Ovary (tissue), 7 donors: ENCODE measurements at regions not wholly inside any gene's neighbourhood (a gene's known extent, or its start where the extent isn't known, plus 50 kb on each side); places are given as distances from the start of the nearest gene placed in this dataset. TPM values are rescaled to one million over a fixed set of nuclear protein-coding genes. Genes with fewer than 3 reads are reported as not detected.
"Not testable (repeated sequence)": the region's sequence is repeated elsewhere in the genome, so short reads cannot be mapped to it uniquely, and the experiment has no call there.

Experiments
- DNase-seq, 5 donors: peaks; one replicate each; pipeline ENCODE4 v3.0.0-alpha.2; 2019 to 2020
- H3K27ac ChIP-seq, 2 donors: fragments of 200-600 bp; one replicate each; pipeline versions ENCODE4 v1.5.1 to v1.8.0; 2019 to 2022
- H3K27me3 ChIP-seq: fragments of 200-600 bp; one replicate; pipeline ENCODE4 v1.8.0; 2022
- H3K36me3 ChIP-seq: fragments of 200-600 bp; sonication (generic); one replicate; pipeline ENCODE4 v1.5.1; 2019
- H3K4me1 ChIP-seq: one replicate; pipeline ENCODE4 v1.8.1; 2013; ENCODE audit warnings: mild to moderate bottlenecking, moderate library complexity; ENCODE audit not compliant: insufficient read depth
- H3K4me3 ChIP-seq: fragments of 200-600 bp; sonication (generic); one replicate; pipeline ENCODE4 v1.5.1; 2017
- H3K9me3 ChIP-seq, 2 donors: fragments of 200-600 bp in 1 of 2; sonication (generic) in 1 of 2; one replicate each; pipeline versions ENCODE4 v1.5.1 to v1.8.1; 2013 to 2019; ENCODE audit warnings: mild to moderate bottlenecking in 1 of 2, moderate library complexity in 1 of 2
- CTCF ChIP-seq, 3 donors: fragments of 450-650 bp in 2 of 3; fragments of 200-600 bp in 1 of 3; IDR thresholded peaks; one replicate each; pipeline versions ENCODE4 v1.5.1 to v1.8.0; 2016 to 2022; ENCODE audit warnings: antibody characterized with exemption in 3 of 3, mild to moderate bottlenecking in 1 of 3
- EP300 ChIP-seq: sonication (generic); formaldehyde crosslinking; IDR thresholded peaks from one replicate; pipeline ENCODE4 v1.6.1; 2017; ENCODE audit warnings: antibody characterized with exemption
- POLR2A ChIP-seq: fragments of 450-650 bp; IDR thresholded peaks from one replicate; pipeline ENCODE4 v1.6.1; 2017; ENCODE audit warnings: antibody characterized with exemption, mild to moderate bottlenecking, moderate library complexity
- WGBS, 3 donors: extraction: QIAGEN DNeasy Blood & Tissue Kit in 1 of 3; methylation state at CpG; one replicate each; pipeline versions ENCODE4 v1.1.5 to v1.1.7; 2013 to 2017; 5-methylcytosine and 5-hydroxymethylcytosine counted together
- intact Hi-C, 4 donors: fragments of 100-400 bp; cut with DNase I; formaldehyde crosslinking; loops; one replicate each; pipeline versions ENCODE4 v1.11.0 to v1.15.1; 2022 to 2023
- small RNA-seq: library from RNA; depleted of rRNA; stranded (forward); fragments of <200 nt; gene quantifications from one replicate; pipeline ENCODE3, GENCODE V24; 2016
- donor health status: DM: no; HTN: no; CAD: no; lungs with moderate emphysema.
- donor health status: DM: no; HTN: no; CAD: no.
- donor health status: Bipolar disorder and iron deficiency.
- donor health status: DM: no; HTN: no; CAD: no.
- donor health status: DM: yes; HTN: yes; CAD: no.

- DNase-seq: no peak
- intact Hi-C loops: no loop called here
- no peak for TF ChIP-seq EP300
- no peak for TF ChIP-seq POLR2A
- no peak for TF ChIP-seq CTCF (IDR thresholded peaks at IDR 0.05)
- no peak overlapping the region for H3K27ac ChIP-seq
- H3K4me1 ChIP-seq: no peaks in the 10 kb centered on the region
- H3K36me3 ChIP-seq: no peaks in the 10 kb centered on the region
- no peaks in the 10 kb centered on the region for H3K27me3 ChIP-seq
- no peak overlapping the region for H3K4me3 ChIP-seq
- H3K9me3 ChIP-seq: no peaks in the 10 kb centered on the region
These were observed 56.0 kb upstream of the PRSS3 start for GRCh38 chr9:33739398-33739797.

- intact Hi-C loops: no loop called here
- H3K4me1 ChIP-seq: no peaks in the 10 kb centered on the region
- no peaks in the 10 kb centered on the region for H3K27me3 ChIP-seq
- no peak for TF ChIP-seq CTCF (IDR thresholded peaks at IDR 0.05)
- TF ChIP-seq EP300: no peak
- no peak for TF ChIP-seq POLR2A
- H3K27ac ChIP-seq: no peak overlapping the region
- H3K4me3 ChIP-seq: no peak overlapping the region
- no peaks in the 10 kb centered on the region for H3K36me3 ChIP-seq
- DNase-seq: no peak
- WGBS, 3 donors: 81 to 89% (median 86%) methylated on average over 1 of the region's 1 CpG
- no peaks in the 10 kb centered on the region for H3K9me3 ChIP-seq
These were observed 55.3 kb upstream of the PRSS3 start for GRCh38 chr9:33740075-33740474.

- H3K9me3 ChIP-seq, H3K27me3 ChIP-seq, H3K27ac ChIP-seq, intact Hi-C loops, H3K4me3 ChIP-seq, DNase-seq, H3K4me1 ChIP-seq, H3K36me3 ChIP-seq: not testable (repeated sequence)
- WGBS, 3 donors: 44 to 70% (median 63%) methylated on average over 1 of the region's 1 CpG
These were observed 54.4 kb upstream of the PRSS3 start for GRCh38 chr9:33740958-33741357.

- no peak for TF ChIP-seq POLR2A
- Histone ChIP-seq H3K4me3 (no peak overlapping the region), H3K9me3 (no peaks in the 10 kb centered on the region), H3K27me3 (no peaks in the 10 kb centered on the region), H3K36me3 (no peaks in the 10 kb centered on the region), H3K27ac (no peak overlapping the region), H3K4me1 (no peaks in the 10 kb centered on the region)
- DNase-seq: no peak
- intact Hi-C loops: no loop called here
- 65 to 82% (median 72%) methylated on average over 3 of the region's 3 CpGs for WGBS, 3 donors
These were observed 53.3 kb upstream of the PRSS3 start for GRCh38 chr9:33742051-33742450.

- WGBS, 3 donors: 73 to 82% (median 80%) methylated on average over 2 of the region's 2 CpGs
- intact Hi-C loops: no loop called here
- TF ChIP-seq POLR2A: no peak
- no peak for TF ChIP-seq EP300
- no peak for TF ChIP-seq CTCF (IDR thresholded peaks at IDR 0.05)
- DNase-seq: no peak
- Histone ChIP-seq H3K27me3 (no peaks in the 10 kb centered on the region), H3K36me3 (no peaks in the 10 kb centered on the region), H3K4me1 (no peaks in the 10 kb centered on the region), H3K9me3 (no peaks in the 10 kb centered on the region), H3K27ac (no peak overlapping the region), H3K4me3 (no peak overlapping the region)
These were observed 52.8 kb upstream of the PRSS3 start for GRCh38 chr9:33742519-33742918.

Small RNA genes lying in the stretch of these regions (small RNA-seq; reads per million reads assigned to genes)
- gene TRBV22OR9-2: not detected
- not detected for gene TRBV26OR9-2
